K562 (cell line): ENCODE measurements at regions not wholly inside any gene's neighbourhood (a gene's known extent, or its start where the extent isn't known, plus 50 kb on each side); places are given as distances from the start of the nearest gene placed in this dataset.

ENCODE experiments used
- ATAC-seq: fragments of 200-7000 bp; cut with Tn5 transposase; 3 replicates; pipeline ENCODE4 v1.9.1; 2020; ENCODE audit warnings: moderate library complexity
- BruUV-seq: library from RNA; stranded (reverse); fragments of 400-500 nt; replicated peaks from 2 replicates; lab custom pipeline; 2021; lab: Mats Ljungman, UMichigan
- CTCF ChIA-PET: fragments of 300-600 bp; formaldehyde crosslinking; extraction: SDS; loops from one replicate; lab custom pipeline; 2021; ENCODE audit warnings: low intra/inter-chr PET ratio; lab: Yijun Ruan, JAX
- POLR2A ChIA-PET: fragments of 300-600, 350-650 bp; sonication (Branson Sonifier 250); formaldehyde crosslinking; extraction: SDS; loops from one replicate; lab custom pipeline; 2021; ENCODE audit warnings: antibody characterized with exemption, inconsistent platforms; lab: Yijun Ruan, JAX
- DNase-seq, 4 experiments: peaks; one replicate each; pipeline versions ENCODE4 v3.0.0 to v3.0.0-alpha.2; 2011 to 2018; ENCODE audit warnings: low spot score in 3 of 4, mixed read lengths in 3 of 4; ENCODE audit errors: extremely low read depth in 1 of 4
- FAIRE-seq: peaks from 2 replicates; lab custom pipeline; 2011; peaks lifted over from hg19 to GRCh38; lab: Jason Lieb, UNC
- H2AFZ ChIP-seq: 2 replicates; pipeline ENCODE4 v1.6.0; 2011; ENCODE audit warnings: low read depth, low read length, control low read depth, inconsistent platforms
- H3K27ac ChIP-seq: fragments of 200-600 bp; 3 replicates; pipeline ENCODE4 v1.8.0; 2011; ENCODE audit warnings: low read depth, mild to moderate bottlenecking, control low read depth, inconsistent platforms, low read length, moderate library complexity, mixed read lengths; ENCODE audit errors: extremely low read depth
- H3K27me3 ChIP-seq, 2 experiments: fragments of 300-600 bp in 1 of 2; 2 replicates in 1 of 2; 3 replicates in 1 of 2; pipeline versions ENCODE4 v1.6.0 to v1.8.0; 2011; ENCODE audit warnings: inconsistent platforms in 2 of 2, low read length in 2 of 2, mild to moderate bottlenecking in 1 of 2, mixed read lengths in 1 of 2, moderate library complexity in 1 of 2; ENCODE audit not compliant: control insufficient read depth in 2 of 2, insufficient read depth in 2 of 2
- H3K36me3 ChIP-seq: fragments of 300-600 bp; 3 replicates; pipeline ENCODE4 v1.8.0; 2011; ENCODE audit warnings: mild to moderate bottlenecking, low read length, inconsistent platforms; ENCODE audit not compliant: control insufficient read depth, insufficient read depth
- H3K4me1 ChIP-seq, 2 experiments: fragments of 200-600 bp in 1 of 2; replicated peaks in 1 of 2; 2 replicates in 1 of 2; 3 replicates in 1 of 2; pipeline versions ENCODE4 v1.5.1 to v1.8.0; 2011; ENCODE audit warnings: inconsistent platforms in 2 of 2, low read length in 2 of 2, mild to moderate bottlenecking in 1 of 2, mixed read lengths in 1 of 2, moderate library complexity in 1 of 2; ENCODE audit not compliant: control insufficient read depth in 2 of 2, insufficient read depth in 2 of 2
- H3K4me2 ChIP-seq: 2 replicates; pipeline ENCODE4 v1.6.1; 2011; ENCODE audit warnings: low read length, control low read depth, inconsistent platforms, mixed read lengths; ENCODE audit not compliant: insufficient read depth
- H3K4me3 ChIP-seq: fragments of 200-600 bp; sonication (generic), shearing (Covaris generic); 2 replicates; pipeline ENCODE4 v1.5.1; 2016; ENCODE audit warnings: control low read depth, inconsistent platforms
- H3K79me2 ChIP-seq: fragments of 200-600 bp; 3 replicates; pipeline ENCODE4 v1.8.0; 2011; ENCODE audit warnings: low read length, inconsistent platforms; ENCODE audit not compliant: control insufficient read depth, insufficient read depth
- H3K9ac ChIP-seq, 2 experiments: 2 replicates each; pipeline versions ENCODE4 v1.6.0 to v1.6.1; 2011; ENCODE audit warnings: low read depth in 2 of 2, low read length in 2 of 2, control low read depth in 1 of 2, inconsistent platforms in 1 of 2, mild to moderate bottlenecking in 1 of 2, mixed read lengths in 1 of 2; ENCODE audit not compliant: insufficient read depth in 1 of 2
- H3K9me1 ChIP-seq: one replicate; pipeline ENCODE4 v1.6.0; 2011; ENCODE audit warnings: inconsistent platforms, mild to moderate bottlenecking, low read length, moderate library complexity; ENCODE audit not compliant: control insufficient read depth, insufficient read depth
- H3K9me3 ChIP-seq: replicated peaks from 2 replicates; pipeline ENCODE4 v1.5.1; 2011; ENCODE audit warnings: low read depth, low read length, inconsistent platforms; ENCODE audit not compliant: control insufficient read depth, insufficient read depth
- H4K20me1 ChIP-seq: replicated peaks from 2 replicates; pipeline ENCODE4 v1.6.1; 2011; ENCODE audit warnings: low read length, inconsistent platforms, mixed read lengths; ENCODE audit not compliant: control insufficient read depth, insufficient read depth
- ARNT ChIP-seq, 2 experiments: fragments of 450-650 bp; IDR thresholded peaks; 2 replicates each; pipeline ENCODE4 v1.6.1; 2016; ENCODE audit warnings: mild to moderate bottlenecking in 1 of 2
- DLX4 ChIP-seq: fragments of 250-450 bp; sonication (Bioruptor Pico); IDR thresholded peaks from 2 replicates; pipeline ENCODE4 v1.6.1; 2021; ENCODE audit warnings: mild to moderate bottlenecking
- ETV1 ChIP-seq: fragments of 450-650 bp; conservative IDR thresholded peaks from 2 replicates; pipeline ENCODE4 v1.6.1; 2016; ENCODE audit warnings: missing genetic modification characterization, control low read depth, low read depth, missing compliant biosample characterization
- FOS ChIP-seq: IDR thresholded peaks from 3 replicates; pipeline ENCODE4 v1.6.1; 2011; ENCODE audit not compliant: insufficient read length; ENCODE audit errors: extremely low read depth
- HDAC8 ChIP-seq: fragments of 450-650 bp; IDR thresholded peaks from 2 replicates; pipeline ENCODE4 v1.6.1; 2016; ENCODE audit warnings: mild to moderate bottlenecking, missing genetic modification characterization, moderate library complexity, missing compliant biosample characterization
- KAT2B ChIP-seq: IDR thresholded peaks from one replicate; pipeline ENCODE4 v1.6.1; 2012; ENCODE audit warnings: low read depth, mild to moderate bottlenecking, control low read depth, inconsistent platforms, low read length, moderate library complexity
- LARP7 ChIP-seq: fragments of 450-650 bp; IDR thresholded peaks from 2 replicates; pipeline ENCODE4 v1.6.1; 2016
- MTA2 ChIP-seq: fragments of 450-650 bp; IDR thresholded peaks from 2 replicates; pipeline ENCODE4 v1.6.1; 2016; ENCODE audit warnings: low read depth
- MTF1 ChIP-seq: fragments of 250-450 bp; sonication (Bioruptor Pico); IDR thresholded peaks from 2 replicates; pipeline ENCODE4 v1.9.0; 2021; ENCODE audit warnings: moderate library complexity, mild to moderate bottlenecking, inconsistent platforms, borderline replicate concordance
- NKRF ChIP-seq: fragments of 450-650 bp; IDR thresholded peaks from 2 replicates; pipeline ENCODE4 v1.6.1; 2016; ENCODE audit warnings: borderline replicate concordance
- RBFOX2 ChIP-seq: fragments of 200-400 bp; formaldehyde crosslinking; IDR thresholded peaks from 2 replicates; pipeline ENCODE4 v1.6.1; 2017; ENCODE audit warnings: low read depth, mild to moderate bottlenecking, low read length, moderate library complexity
- SRSF1 ChIP-seq: fragments of 200-400 bp; formaldehyde crosslinking; IDR thresholded peaks from 2 replicates; pipeline ENCODE4 v1.6.1; 2017; ENCODE audit warnings: mild to moderate bottlenecking, low read depth, low read length, moderate library complexity
- ZNF584 ChIP-seq: fragments of 200-800 bp; sonication (Bioruptor generic); IDR thresholded peaks from 2 replicates; pipeline ENCODE4 v1.6.1; 2016; ENCODE audit warnings: low read depth, mild to moderate bottlenecking, missing genetic modification characterization, missing compliant biosample characterization
- WGBS: fragments of 100-300 bp; shearing (Covaris generic); methylation state at CpG from one replicate; pipeline ENCODE4 v1.1.6; 2016; ENCODE audit warnings: low coverage, mixed read lengths; ENCODE audit not compliant: insufficient coverage; ENCODE audit errors: missing lambda C conversion rate; 5-methylcytosine and 5-hydroxymethylcytosine counted together
- in situ Hi-C: fragments of 300-500 bp; cut with MboI; formaldehyde crosslinking; loops from 4 replicates; pipeline ENCODE4 v1.15.0; 2018; ENCODE audit warnings: inconsistent platforms, mixed read lengths
- intact Hi-C: fragments of 100-400 bp; cut with micrococcal nuclease; formaldehyde crosslinking; loops from 2 replicates; pipeline ENCODE4 v1.14.2; 2022
- TF ChIP-seq, protein P1 (sequence below), 3 experiments: fragments of 200-800 bp in 1 of 3; sonication (Bioruptor generic) in 1 of 3; sonication (generic) in 1 of 3; formaldehyde crosslinking in 1 of 3; IDR thresholded peaks; 2 replicates each; pipeline versions ENCODE4 v1.6.1 to v1.8.0; 2016 to 2022; ENCODE audit warnings: mild to moderate bottlenecking in 2 of 3, missing compliant biosample characterization in 2 of 3, missing genetic modification characterization in 2 of 3, missing genetic modification reagents in 1 of 3
- TF ChIP-seq, protein P2 (sequence below): conservative IDR thresholded peaks from 2 replicates; pipeline ENCODE4 v1.6.1; 2011; ENCODE audit warnings: low read depth, mild to moderate bottlenecking, low read length; ENCODE audit not compliant: control insufficient read depth
- TF ChIP-seq, protein P3 (sequence below): fragments of 450-650 bp; formaldehyde crosslinking; IDR thresholded peaks from 2 replicates; pipeline ENCODE4 v1.4.0; 2020; ENCODE audit warnings: mild to moderate bottlenecking, moderate library complexity

DNA sequence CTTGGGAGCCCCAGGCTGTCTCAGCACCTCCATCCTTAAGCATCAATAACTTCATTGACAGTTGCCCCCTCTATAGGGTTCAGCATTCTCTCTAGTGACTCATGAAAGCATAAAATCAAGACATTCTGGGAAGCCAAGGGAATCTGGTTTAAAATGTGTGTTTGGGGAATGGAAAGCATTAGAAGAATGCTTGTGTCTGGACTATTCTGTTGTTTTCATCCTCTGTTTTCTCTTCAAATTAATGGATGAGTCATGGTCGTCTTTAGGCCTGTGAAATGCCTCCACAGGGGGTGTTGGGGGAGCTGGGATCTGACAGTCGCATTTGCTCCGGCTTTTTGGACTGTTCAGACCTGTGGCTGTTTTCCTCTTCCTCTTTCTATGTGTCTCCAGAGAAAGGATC, 279.7 kb downstream of the CDC5L start:
- in situ Hi-C loops (loop anchor here (10.0 kb wide), 1 partner anchor 748 kb away; no protein-coding TSS in a partner anchor), intact Hi-C loops (no loop called here)
- Histone ChIP-seq H2AFZ (no peak overlapping the region), H3K4me2 (no peak overlapping the region), H3K27ac (no peak overlapping the region), H4K20me1 (0 out of 2 replicates have a peak, but pooled peaks cover 4% of the 10 kb centered on the region), H3K36me3 (no peaks in the 10 kb centered on the region), H3K27me3 (peaks cover 14 to 59% of the 10 kb centered on the region in 2 experiments), H3K79me2 (no peaks in the 10 kb centered on the region), H3K9me1 (no peaks in the 10 kb centered on the region), H3K9me3 (no peaks in the 10 kb centered on the region), H3K4me3 (no peak overlapping the region), H3K4me1 (no peaks in the 10 kb centered on the region), H3K9ac (no peak overlapping the region)
- FAIRE-seq (no peak), DNase-seq (no peak), ATAC-seq (no peak)
- CTCF ChIA-PET = no interaction called here
- POLR2A ChIA-PET = interaction anchor here (1.0 to 1.3 kb wide), 2 partner anchors 10 to 22 kb away, joined by 3 read pairs; no protein-coding TSS in a partner anchor
- no TSS peak for BruUV-seq
- no peak for TF ChIP-seq FOS
- TF ChIP-seq ETV1 (tag) = no peak
- no peak for TF ChIP-seq NKRF
- TF ChIP-seq MTA2 = no peak
- TF ChIP-seq, protein P1, sequence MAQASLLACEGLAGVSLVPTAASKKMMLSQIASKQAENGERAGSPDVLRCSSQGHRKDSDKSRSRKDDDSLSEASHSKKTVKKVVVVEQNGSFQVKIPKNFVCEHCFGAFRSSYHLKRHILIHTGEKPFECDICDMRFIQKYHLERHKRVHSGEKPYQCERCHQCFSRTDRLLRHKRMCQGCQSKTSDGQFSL (CRISPR knock-in tag; IDR thresholded peaks at IDR 0.05) = no peak
- TF ChIP-seq, protein P1 (tag; IDR thresholded peaks at IDR 0.05) = no peak
- TF ChIP-seq SRSF1 = no peak
- TF ChIP-seq RBFOX2 = no peak
- TF ChIP-seq MTF1 (CRISPR knock-in tag) = no peak
- no peak for TF ChIP-seq ZNF584 (CRISPR knock-in tag)
- TF ChIP-seq, protein P2, sequence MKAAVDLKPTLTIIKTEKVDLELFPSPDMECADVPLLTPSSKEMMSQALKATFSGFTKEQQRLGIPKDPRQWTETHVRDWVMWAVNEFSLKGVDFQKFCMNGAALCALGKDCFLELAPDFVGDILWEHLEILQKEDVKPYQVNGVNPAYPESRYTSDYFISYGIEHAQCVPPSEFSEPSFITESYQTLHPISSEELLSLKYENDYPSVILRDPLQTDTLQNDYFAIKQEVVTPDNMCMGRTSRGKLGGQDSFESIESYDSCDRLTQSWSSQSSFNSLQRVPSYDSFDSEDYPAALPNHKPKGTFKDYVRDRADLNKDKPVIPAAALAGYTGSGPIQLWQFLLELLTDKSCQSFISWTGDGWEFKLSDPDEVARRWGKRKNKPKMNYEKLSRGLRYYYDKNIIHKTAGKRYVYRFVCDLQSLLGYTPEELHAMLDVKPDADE = no peak
- TF ChIP-seq HDAC8 (tag) = no peak
- no peak for TF ChIP-seq ARNT (IDR thresholded peaks at IDR 0.05)
- TF ChIP-seq LARP7 = no peak
- TF ChIP-seq, protein P3, sequence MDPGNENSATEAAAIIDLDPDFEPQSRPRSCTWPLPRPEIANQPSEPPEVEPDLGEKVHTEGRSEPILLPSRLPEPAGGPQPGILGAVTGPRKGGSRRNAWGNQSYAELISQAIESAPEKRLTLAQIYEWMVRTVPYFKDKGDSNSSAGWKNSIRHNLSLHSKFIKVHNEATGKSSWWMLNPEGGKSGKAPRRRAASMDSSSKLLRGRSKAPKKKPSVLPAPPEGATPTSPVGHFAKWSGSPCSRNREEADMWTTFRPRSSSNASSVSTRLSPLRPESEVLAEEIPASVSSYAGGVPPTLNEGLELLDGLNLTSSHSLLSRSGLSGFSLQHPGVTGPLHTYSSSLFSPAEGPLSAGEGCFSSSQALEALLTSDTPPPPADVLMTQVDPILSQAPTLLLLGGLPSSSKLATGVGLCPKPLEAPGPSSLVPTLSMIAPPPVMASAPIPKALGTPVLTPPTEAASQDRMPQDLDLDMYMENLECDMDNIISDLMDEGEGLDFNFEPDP (CRISPR knock-in tag) = no peak
- TF ChIP-seq KAT2B = no peak
- no peak for TF ChIP-seq DLX4
- WGBS = 4% methylated on average over 3 of the region's 3 CpGs
